ENCODE measurements at regions not wholly inside any gene's neighbourhood (a gene's known extent, or its start where the extent isn't known, plus 50 kb on each side); places are given as distances from the start of the nearest gene placed in this dataset.
"Not testable (repeated sequence)": the region's sequence is repeated elsewhere in the genome, so short reads cannot be mapped to it uniquely, and the experiment has no call there.

DNA sequence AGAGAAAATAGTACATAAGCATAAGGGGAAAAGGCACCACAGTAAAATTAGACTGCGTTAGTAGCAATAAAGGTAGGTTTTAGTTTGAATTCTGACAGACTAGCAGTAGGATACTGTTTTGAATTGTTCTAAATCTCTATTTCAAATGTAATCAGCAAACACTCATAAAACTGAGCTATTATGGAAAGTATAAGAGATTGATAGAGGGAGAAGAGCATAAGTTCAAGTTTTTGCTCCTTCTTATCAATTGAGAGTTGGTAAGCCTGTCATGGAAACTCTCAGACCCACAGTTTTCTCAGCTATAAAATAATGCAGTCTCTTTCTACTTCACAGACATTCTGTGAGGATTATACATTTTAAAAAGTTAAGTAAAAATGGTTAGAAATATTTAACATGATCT, 840.2 kb upstream of the CNTN5 start:
- in situ Hi-C loops (cut with HindIII; ENCODE audit: low sequenced_read_pairs): no loop called here

DNA sequence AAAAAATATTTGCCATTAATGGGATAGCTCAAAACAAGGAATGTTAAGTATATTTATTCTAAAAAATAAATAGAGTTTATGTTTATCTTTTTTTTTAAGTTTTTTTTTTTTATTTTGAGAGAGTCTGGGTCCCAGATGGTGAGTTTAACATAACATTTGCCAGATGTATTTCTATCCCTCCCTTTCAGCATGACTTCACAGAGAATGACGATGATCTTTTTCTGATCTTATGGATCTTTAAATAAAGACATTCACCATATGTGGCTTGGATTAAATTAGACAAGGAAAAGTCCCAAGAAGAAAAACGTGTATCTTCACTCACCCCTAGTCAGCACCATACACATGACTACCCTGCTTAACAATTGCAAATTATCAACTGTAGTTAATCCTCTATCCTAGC, 839.8 kb upstream of the CNTN5 start:
- in situ Hi-C loops (cut with HindIII; ENCODE audit: low sequenced_read_pairs): no loop called here

DNA sequence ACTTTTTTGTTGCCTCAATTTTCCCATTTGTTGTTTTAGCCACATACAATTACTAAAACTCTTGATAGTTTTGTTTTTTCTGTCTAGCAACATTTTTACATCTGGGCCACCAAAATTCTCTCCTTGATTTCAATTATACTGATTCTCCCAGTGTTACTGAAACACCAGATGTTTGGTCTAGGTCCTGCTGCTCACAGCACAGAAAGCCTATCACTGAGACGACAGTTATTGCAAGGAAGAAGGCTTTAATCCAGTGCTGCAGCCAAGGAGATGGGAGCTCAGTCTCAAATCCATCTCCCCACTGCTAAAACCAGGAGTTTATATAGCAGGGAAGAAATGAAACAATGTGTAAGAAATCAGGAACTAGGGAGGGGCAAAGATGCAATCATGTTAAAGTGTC, 837.7 kb upstream of the CNTN5 start:
- in situ Hi-C loops (cut with HindIII; ENCODE audit: low sequenced_read_pairs): no loop called here

DNA sequence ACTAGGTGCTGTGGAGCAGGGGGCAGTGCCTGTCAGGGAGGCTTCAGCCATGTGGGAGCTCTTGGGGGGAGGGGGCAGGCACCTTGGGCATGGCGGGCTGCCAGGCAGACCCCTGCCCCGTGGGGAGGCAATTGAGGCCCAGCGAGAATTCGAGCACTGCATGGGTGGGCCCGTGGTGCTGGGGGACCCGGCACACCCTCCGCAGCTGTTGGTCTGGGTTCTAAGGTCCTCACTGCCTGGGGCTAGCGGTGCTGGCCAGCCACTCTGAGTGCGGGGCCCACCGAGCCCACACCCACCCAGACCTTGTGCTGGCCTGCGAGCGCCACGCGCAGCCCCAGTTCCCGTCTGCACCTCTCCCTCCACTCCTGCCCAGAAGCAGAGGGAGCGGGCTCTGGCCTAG, 835.5 kb upstream of the CNTN5 start:
- in situ Hi-C loops (cut with HindIII; ENCODE audit: low sequenced_read_pairs): no loop called here

DNA sequence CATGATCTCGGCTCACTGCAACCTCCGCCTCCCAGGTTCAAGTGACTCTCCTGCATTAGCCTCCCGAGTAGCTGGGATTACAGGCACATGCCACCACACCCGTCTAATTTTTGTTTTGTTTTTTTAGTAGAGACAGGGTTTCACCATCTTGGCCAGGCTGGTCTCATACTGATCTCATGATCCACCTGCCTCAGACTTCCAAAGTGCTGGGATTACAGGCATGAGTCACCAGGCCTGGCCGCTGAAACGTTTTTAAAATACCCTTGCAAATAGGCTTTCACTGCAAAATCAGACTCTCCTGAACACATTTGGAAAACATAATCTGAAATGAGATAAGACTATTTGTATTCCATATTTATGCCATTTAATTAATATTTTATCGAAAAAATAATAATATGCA, 826.1 kb upstream of the CNTN5 start:
- in situ Hi-C loops (cut with HindIII; ENCODE audit: low sequenced_read_pairs): no loop called here

DNA sequence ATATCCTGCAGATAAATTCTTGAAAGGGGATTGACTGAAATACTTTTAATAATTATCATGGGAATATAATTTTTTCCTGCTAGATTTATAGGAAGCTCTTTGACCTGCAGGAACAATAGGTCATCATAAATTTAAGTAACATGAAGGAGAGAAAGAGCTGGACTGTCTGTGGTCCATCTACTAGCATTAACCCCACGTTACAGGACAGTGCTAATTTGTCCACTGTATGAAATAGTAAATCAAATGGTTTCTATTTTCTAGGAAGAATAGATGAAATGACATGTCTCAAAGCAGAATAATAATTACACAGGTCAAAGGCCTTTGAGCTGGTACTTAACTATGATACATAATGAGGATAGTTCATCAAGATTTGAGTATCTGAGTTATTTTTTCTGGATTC, 825.4 kb upstream of the CNTN5 start:
- in situ Hi-C loops (cut with HindIII; ENCODE audit: low sequenced_read_pairs): no loop called here

DNA sequence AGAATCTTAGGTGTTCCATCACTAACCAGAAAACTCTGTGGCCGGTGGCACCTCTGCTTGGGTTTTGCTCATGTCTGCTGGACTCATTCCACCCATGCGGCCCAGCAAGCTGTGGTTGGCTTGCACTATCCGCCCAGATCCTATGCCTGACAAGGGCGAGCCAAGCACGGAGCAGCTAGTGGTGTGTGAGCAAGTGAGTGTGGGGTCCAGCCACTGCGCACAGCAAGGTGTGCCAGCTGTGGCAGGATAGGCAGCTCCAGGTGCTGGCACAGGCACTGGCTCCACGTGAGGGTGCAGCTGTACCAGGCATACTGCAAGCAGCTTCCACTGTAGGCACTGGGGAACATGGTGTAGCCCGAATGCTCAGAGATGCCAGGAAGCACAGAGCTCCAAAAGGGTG, 813.7 kb upstream of the CNTN5 start:
- in situ Hi-C loops (cut with HindIII; ENCODE audit: low sequenced_read_pairs): no loop called here

DNA sequence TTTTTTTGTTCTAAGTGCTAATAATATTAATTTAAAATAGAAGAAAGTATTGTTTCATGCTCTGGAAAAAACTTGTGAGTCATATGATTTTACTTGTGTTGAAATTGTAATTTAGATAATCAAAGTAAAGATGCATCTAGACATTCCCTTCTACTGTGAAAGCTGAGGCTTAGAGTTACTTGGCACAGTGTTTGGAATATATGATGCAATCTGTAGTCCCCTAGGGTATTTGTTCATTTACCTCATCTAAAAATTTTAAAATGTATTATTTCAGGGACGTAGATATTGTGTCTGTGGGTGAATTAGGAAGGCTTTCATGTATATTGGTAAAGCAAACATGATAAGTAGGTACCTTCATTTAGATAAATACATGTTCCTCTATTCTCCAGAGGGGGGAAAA, 793.5 kb upstream of the CNTN5 start:
- in situ Hi-C loops (cut with HindIII; ENCODE audit: low sequenced_read_pairs): no loop called here

DNA sequence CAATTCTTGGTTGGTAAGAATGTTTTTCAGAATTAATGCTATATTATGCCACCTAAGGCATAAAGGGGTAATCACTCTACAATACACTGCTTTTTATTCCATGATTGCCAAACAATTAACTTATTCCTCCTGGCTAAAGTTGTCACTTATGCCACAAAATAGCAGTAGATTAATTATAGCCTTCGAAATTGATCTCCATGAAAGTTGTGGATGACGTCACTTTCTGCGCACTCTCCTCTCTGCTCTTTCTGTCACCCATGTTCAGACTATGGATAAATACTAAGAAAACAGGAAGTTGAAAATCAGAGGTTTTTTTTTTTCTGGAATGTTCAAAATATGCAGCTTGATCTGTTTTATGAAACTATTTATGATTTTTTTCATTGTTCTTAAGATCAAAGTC, 790.1 kb upstream of the CNTN5 start:
- in situ Hi-C loops (cut with HindIII; ENCODE audit: low sequenced_read_pairs): no loop called here

DNA sequence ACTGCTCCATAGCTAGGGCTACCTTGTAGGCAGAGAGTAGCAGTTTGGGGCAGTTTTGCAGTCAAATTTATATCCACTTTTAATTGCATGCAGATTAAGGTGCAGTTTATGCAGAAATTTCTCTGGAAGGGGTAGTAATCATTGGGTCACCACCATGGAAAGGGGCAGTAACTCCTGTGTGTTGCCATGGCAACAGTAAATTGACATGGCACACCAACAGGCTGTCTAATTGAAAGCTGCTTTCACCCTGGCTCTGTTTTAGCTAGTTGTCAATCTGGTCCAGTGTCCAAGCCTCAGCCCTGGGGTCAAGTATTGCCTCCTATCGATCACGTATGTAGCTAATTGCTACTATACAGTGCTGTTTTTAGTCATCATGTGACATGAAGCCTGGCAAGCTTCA, 786.1 kb upstream of the CNTN5 start:
- in situ Hi-C loops (cut with HindIII; ENCODE audit: low sequenced_read_pairs): no loop called here

DNA sequence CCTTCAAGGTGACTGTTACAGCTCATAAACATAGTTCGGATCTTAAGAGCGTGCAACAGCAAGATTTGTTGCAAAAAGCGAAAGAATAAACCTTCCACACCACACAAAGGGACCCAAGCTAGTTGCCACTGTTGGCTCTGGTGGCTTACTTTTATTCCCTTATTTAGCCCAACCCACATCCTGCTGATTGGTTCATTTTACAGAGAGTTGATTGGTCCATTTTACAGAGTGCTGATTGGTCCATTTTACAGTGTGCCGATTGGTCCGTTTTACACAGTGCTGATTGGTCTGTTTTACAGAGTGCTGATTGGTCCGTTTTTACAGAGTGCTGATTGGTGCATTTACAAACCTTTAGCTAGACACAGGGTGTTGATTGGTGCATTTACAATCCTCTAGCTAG, 776.9 kb upstream of the CNTN5 start:
- in situ Hi-C loops (cut with HindIII; ENCODE audit: low sequenced_read_pairs): no loop called here

DNA sequence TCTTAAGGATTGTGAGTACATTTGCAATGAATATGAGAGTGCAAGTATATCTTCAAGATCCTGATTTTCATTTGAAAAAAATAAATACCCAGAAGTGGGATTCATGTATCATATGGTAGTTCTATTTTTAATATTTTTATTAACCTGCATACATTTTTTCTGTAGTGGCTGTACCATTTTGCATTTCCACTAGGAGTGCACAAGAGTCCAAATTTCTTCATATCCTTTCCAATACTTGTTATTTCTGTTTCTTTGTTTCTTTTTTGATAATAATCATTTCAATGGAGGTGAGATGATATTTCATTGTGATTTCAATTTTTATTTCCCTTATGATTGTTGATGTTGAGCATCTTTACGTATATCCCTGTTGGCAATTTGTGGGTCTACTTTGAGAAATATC, 759.8 kb upstream of the CNTN5 start:
- in situ Hi-C loops (cut with HindIII; ENCODE audit: low sequenced_read_pairs): no loop called here

DNA sequence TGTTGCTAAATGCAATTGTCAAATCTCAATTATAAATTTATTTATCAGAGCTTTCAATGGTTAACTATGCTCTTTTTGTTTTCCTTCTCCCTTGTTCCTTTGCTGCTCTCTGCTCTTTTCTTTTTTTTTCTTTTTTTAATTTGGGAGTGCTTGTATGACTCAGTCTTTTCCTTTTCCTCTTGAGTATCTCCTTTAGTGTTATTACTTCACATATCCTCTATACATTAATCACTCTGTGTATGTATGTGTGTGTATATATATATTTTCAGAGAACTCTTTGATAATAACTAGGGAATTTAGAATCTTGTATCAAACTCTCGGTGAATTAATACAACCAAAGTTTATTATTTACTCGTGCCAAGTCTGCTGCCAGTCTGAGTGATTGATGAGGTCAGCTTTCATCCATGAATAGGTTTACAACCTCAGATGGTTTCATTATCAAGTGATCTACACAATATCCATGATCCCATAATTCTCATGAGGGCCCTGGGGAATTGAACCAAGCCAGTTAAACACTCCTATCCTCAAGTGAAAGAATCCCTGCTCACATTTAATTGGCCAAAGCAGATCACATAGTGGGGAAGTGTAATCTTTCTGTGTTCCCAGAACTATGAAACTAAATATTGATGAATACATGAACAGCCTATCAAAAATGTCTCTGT, 743.4 kb upstream of the CNTN5 start:
- in situ Hi-C loops (cut with HindIII; ENCODE audit: low sequenced_read_pairs): no loop called here

DNA sequence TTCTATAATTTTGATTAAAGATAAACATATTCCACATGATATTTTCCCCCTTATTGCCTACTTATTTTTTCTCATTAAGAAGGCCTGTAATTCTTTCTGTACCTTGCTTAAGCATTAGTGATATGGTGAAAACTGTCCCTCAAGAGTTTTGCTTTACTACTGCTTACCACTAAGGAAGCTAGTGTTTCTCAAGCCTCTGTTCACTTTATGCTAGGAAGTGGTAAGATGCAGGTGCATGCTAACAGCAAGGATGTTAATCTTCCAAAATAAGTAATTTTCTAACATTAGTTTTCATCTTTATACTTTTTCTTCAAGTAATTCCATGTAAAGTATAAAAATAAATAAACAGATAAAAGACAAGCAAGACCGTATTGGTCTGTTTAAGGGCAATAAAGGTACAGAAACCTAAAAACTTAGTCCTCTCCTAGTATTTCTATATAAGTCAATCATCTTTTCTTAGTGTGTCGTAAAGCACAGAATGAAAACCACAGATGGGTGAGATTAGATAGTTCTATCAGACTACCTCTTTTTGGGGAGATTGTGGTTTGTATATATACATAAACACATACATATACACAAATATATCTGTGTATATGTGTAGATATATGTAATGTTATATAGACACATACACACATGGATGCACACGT, 731.0 kb upstream of the CNTN5 start:
- in situ Hi-C loops (cut with HindIII; ENCODE audit: low sequenced_read_pairs): no loop called here

DNA sequence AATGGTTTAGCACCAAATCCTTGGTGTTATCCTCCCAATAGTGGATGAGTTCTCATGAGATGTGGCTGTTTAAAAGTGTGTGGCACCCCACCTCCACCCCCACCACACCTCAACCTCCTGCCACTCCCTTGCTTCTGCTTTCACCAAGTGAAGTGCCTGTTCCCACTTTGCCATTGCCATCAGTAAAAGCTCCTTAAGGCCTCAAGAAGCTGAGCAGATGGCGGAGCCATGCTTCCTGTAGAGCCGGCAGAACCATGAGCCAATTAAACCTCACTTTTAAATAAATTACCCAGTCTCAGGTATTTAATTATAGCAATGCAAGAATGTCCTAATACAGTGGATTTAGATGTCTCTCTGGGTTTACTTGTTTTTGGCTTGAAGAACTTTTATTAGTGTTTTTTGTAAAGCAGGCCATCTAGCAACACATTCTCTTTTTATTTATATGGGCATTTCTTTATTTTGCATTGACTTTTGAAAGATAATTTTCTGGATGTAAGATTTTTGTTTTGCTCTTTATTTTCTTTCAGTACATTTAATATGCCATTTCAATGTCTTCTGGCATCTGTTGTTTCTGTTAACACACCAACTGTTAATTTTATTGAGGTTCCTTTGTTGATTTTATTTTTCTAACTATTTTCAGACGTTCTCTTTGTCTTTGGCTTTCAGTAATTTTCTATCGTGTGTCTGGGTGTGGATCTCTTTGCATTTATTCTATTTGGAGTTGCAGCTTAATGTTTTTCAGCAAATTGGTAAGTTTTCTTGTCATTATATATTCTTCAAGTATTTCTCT, 724.5 kb upstream of the CNTN5 start:
- in situ Hi-C loops (cut with HindIII; ENCODE audit: low sequenced_read_pairs): no loop called here

DNA sequence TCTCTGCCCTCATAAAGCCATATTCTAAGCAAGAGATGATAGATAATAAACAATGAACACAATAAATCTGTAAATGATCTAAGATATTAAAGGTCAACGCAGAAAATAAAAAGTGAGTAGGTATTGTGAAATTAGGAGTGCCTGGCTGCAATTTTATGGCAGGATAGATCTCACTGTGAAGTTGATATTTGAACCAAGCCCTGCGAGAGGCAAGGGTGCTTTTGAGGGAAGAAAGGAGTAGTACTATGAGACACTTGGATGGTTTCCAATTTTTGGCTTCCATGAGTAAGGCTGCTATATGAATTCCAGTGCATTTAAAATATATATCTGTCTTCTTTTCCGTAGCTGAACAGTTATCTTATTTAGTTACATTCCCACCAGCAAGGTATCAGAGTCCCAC, 720.0 kb upstream of the CNTN5 start:
- in situ Hi-C loops (cut with HindIII; ENCODE audit: low sequenced_read_pairs): no loop called here

DNA sequence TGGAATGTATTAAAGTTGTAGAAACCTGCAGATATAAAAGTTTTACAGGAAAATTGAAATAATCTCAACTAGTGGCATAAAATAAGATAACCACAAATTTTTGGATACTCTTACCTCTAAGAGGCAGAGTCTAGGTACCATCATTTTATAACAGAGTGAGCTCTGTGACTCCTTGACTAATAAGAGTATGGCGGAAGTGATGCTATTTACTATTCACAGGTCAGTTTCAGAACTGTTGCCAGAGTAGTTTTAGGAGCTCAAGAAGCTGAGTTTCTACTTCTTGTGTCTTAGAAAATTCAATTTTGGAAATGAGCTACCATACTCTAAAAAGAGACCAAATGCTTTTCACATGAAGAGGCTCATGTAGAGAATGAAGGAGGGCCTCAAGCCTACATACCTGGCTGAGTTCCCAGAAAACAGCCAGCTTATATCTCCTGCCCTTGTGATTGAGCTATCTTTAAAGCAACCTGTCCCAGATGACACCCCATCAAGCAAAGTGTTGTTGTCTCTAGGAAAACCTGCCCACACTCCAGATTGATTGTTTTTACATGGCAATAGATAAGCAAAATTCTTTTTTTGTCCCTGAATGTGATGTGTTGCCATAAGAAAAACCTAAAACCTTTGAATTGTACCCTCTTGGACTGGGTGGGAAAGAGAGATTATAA, 712.8 kb upstream of the CNTN5 start:
- in situ Hi-C loops (cut with HindIII; ENCODE audit: low sequenced_read_pairs): no loop called here

DNA sequence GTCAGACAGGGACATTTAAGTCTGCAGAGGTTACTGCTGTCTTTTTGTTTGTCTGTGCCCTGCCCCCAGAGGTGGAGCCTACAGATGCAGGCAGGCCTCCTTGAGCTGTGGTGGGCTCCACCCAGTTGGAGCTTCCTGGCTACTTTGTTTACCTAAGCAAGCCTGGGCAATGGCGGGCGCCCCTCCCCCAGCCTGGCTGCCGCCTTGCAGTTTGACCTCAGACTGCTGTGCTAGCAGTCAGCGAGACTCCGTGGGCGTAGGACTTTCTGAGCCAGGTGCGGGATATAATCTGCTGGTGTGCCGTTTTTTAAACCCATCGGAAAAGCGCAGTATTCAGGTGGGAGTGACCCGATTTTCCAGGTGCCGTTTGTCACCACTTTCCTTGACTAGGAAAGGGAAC, 690.4 kb upstream of the CNTN5 start:
- in situ Hi-C loops (cut with HindIII; ENCODE audit: low sequenced_read_pairs): not testable (repeated sequence)

DNA sequence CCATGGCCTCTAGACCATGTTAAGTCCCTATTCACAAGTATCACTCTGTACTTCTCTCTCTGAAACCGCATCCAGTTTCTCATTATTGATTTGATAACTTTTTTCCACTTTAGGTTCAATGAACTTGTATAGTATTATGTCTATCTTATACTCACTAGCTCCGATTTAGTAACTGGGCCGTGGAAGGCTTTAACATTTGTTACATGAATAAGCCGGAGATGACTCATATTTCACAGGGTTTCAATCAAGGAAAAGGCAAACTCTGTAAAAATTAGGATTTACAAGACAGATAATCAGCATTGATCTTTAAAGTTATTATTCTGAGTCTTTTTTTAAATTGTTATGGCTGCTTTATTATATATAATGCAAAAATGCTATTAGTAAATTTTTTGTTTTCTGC, 662.2 kb upstream of the CNTN5 start:
- in situ Hi-C loops (cut with HindIII; ENCODE audit: low sequenced_read_pairs): no loop called here

DNA sequence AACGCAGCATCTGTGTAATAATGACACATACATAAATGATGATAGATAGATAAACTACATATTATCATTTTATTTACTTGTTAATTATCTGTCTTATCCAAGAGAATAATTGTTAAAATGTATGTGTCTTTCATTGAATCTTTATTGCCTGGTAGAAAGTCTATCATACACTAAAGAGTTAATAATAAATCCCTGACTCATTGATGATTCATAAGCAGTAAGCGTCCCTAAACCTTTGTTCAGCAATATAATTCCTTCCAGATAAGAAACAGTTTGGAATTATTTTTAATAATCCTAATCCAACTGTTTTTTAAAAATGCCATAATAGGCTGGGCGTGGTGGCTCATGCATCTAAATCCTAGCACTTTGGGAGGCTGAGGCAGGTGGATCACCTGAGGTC, 655.6 kb upstream of the CNTN5 start:
- in situ Hi-C loops (cut with HindIII; ENCODE audit: low sequenced_read_pairs): no loop called here

DNA sequence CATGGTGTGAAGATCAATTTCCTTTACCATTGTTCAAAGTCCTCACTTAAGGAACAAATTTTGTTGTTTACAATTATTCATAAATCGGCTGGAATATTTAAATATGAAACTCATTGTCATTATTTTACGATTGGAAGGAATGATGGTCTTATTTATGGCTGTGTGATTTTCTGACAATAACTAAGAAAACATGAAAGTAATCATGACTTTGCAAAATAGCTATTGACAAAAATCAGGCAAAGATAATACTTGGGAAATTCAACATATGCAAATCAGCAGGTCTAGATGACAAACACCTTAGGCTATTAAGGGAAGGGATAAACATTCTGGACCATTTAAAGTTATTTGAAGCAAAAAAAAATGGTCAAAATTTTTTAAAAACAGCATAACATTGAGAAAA, 654.8 kb upstream of the CNTN5 start:
- in situ Hi-C loops (cut with HindIII; ENCODE audit: low sequenced_read_pairs): no loop called here

DNA sequence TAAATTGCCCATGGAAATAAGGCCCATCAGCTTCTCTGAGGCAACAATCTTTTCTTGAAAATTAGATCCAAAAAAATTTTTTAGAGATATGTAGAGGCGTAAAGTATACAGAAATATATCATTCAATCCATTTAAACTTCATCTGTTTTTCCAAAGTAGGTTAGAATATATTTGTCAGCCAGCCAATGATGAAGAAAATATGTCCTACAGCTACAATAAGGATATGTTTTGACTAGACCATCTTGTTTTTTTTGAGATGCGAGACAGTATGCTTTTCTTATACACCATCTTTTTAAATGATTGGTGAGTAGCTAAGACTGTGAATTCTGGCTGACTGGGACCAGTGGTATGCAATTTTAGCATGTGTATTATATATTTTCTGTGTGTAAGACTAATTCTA, 630.4 kb upstream of the CNTN5 start:
- in situ Hi-C loops (cut with HindIII; ENCODE audit: low sequenced_read_pairs): no loop called here

All from DLD1 (cell line).